Tibial artery (tissue), 4 donors: ENCODE measurements at regions not wholly inside any gene's neighbourhood (a gene's known extent, or its start where the extent isn't known, plus 50 kb on each side); places are given as distances from the start of the nearest gene placed in this dataset.

ENCODE experiments used
- DNase-seq, 2 donors: peaks; one replicate each; pipeline ENCODE4 v3.0.0-alpha.2; 2019
- H3K27ac ChIP-seq, 2 donors: fragments of 200-600 bp; sonication (generic) in 1 of 2; 1 replicate in 1 of 2; 2 replicates in 1 of 2; pipeline ENCODE4 v1.5.1; 2018 to 2019; ENCODE audit warnings: mild to moderate bottlenecking in 1 of 2
- H3K27me3 ChIP-seq, 2 donors: fragments of 200-600 bp; sonication (generic) in 1 of 2; one replicate each; pipeline versions ENCODE4 v1.5.1 to v1.6.0; 2016 to 2019
- H3K36me3 ChIP-seq, 3 donors: fragments of 200-600 bp; sonication (generic) in 2 of 3; one replicate each; pipeline ENCODE4 v1.5.1; 2016 to 2019; ENCODE audit warnings: mild to moderate bottlenecking in 2 of 3
- H3K4me1 ChIP-seq, 4 donors: fragments of 200-600 bp; sonication (generic) in 2 of 4; 1 replicate in 3 of 4; 2 replicates in 1 of 4; pipeline ENCODE4 v1.5.1; 2016 to 2019
- H3K4me3 ChIP-seq, 2 donors: fragments of 200-600 bp; sonication (generic) in 1 of 2; 1 replicate in 1 of 2; 2 replicates in 1 of 2; pipeline ENCODE4 v1.5.1; 2018 to 2019; ENCODE audit warnings: mild to moderate bottlenecking in 2 of 2
- H3K9me3 ChIP-seq, 3 donors: fragments of 200-600 bp; sonication (generic) in 1 of 3; one replicate each; pipeline ENCODE4 v1.5.1; 2016 to 2019
- intact Hi-C: fragments of 100-400 bp; cut with DNase I; formaldehyde crosslinking; loops from one replicate; pipeline ENCODE4 v1.15.0; 2023; ENCODE audit warnings: low total_unique reads
- TF ChIP-seq, protein P1 (sequence below), 2 experiments: fragments of 200-600 bp in 1 of 2; fragments of 450-650 bp in 1 of 2; IDR thresholded peaks; one replicate each; pipeline ENCODE4 v1.5.1; 2017 to 2019; ENCODE audit warnings: antibody characterized with exemption in 2 of 2, mild to moderate bottlenecking in 1 of 2, moderate library complexity in 1 of 2

DNA sequence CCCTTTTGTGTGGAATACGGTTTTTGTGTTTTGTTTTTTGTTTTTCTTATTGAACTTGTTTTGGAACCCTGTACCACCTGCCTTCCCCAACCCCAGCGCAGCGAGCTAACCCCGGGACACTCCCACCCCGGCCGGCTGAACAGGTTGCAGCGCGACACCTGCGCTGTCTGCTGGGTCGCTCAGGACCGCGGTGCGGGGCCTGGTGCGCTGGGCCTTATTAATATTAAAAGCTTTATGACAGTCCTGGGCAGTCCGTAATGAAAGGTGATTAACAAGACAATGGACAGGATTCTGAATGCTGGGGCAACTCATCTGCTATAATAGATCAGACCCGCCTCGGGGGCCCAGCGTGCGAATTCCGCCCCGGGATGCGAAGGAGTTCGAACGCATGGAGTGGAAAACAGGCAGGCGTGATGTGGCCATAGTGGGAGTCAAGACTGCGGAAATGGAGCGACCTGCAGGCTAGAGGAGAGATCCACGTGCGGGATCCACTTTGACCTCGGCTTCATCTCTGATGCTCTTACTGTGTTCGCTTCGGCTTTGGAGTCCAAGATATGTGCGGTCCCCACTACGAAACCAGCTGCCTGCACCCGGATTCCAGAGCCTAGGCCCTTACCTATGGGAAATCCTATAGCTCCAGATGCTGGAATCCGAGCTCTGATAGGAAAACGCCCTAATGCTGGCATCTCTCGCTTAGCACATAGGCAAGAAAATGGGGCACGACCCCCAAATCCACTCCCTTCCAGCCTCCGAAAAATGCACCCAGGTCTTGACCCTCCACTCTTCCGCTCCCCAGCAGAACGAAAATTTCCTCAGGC, 69.0 kb upstream of the TMEM33 start:
- intact Hi-C loops = loop anchor here (10.0 kb wide), 1 partner anchor 151 kb away; no protein-coding TSS in a partner anchor
- Histone ChIP-seq H3K9me3 (no peaks in the 10 kb centered on the region), H3K27me3 (peaks cover 0 to 63% of the 10 kb centered on the region in 2 donors), H3K36me3 (no peaks in the 10 kb centered on the region), H3K4me1 (peaks cover 0 to 20% (median 16%) of the 10 kb centered on the region in 4 donors), H3K4me3 (no peak overlapping the region), H3K27ac (no peak overlapping the region)
- TF ChIP-seq, protein P1, sequence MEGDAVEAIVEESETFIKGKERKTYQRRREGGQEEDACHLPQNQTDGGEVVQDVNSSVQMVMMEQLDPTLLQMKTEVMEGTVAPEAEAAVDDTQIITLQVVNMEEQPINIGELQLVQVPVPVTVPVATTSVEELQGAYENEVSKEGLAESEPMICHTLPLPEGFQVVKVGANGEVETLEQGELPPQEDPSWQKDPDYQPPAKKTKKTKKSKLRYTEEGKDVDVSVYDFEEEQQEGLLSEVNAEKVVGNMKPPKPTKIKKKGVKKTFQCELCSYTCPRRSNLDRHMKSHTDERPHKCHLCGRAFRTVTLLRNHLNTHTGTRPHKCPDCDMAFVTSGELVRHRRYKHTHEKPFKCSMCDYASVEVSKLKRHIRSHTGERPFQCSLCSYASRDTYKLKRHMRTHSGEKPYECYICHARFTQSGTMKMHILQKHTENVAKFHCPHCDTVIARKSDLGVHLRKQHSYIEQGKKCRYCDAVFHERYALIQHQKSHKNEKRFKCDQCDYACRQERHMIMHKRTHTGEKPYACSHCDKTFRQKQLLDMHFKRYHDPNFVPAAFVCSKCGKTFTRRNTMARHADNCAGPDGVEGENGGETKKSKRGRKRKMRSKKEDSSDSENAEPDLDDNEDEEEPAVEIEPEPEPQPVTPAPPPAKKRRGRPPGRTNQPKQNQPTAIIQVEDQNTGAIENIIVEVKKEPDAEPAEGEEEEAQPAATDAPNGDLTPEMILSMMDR (IDR thresholded peaks at IDR 0.05) = no peak
- DNase-seq = no peak

DNA sequence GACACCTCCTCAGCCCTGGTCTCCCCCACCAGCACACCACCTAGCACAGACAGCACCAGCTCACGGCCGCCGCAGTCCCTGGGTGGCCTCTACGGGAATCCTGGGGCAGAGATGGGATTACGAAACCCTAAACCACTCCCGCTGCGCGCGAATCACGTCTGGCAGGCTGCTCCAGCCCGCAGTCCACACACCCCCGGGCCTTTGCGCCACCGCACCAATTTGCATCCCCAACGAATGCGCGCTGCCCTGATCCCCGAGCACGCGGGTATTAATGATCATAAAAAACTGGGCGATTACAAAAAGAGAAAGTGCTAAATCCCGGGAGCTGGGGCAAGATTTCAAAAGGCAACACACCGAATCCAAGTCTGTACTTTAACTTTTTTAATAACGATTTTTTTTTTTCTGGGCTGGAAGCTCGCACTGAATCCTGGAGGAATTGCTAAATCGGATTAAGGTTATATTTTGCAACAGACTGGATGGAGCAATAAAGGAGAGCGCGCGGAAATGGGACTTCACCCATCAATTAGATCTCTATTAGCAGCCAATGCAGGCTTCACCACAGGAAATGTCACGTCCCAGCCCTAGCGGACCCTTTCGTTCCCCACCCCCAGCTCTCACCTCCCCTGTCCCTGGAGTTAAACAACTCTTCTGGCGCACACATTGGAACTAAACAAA, 69.8 kb upstream of the TMEM33 start:
- Histone ChIP-seq H3K27me3 (peaks cover 0 to 60% of the 10 kb centered on the region in 2 donors), H3K9me3 (no peaks in the 10 kb centered on the region), H3K27ac (no peak overlapping the region), H3K4me1 (peaks cover 0 to 20% (median 16%) of the 10 kb centered on the region in 4 donors), H3K36me3 (no peaks in the 10 kb centered on the region), H3K4me3 (no peak overlapping the region)
- TF ChIP-seq, protein P1 (IDR thresholded peaks at IDR 0.05) = no peak
- intact Hi-C loops = loop anchor here (10.0 kb wide), 1 partner anchor 151 kb away; no protein-coding TSS in a partner anchor
- no peak for DNase-seq

DNA sequence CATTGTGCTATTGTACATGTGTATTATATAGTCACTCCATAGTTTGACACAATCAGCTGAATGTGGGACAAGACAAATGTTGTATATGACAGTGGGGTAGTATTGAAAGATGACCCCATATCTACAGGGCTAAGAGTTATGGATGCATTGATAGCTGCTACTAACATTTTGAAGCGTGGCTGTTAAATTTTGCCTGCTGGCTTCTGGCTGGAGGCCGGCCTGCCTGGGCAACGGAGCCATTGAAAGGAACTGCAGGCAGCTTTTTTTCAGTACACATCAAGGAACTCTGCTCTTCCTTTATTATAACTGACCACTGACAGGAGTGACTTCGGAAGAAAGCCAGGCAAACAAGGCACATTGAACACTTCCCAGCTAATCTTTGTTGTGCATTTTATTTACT, 76.1 kb upstream of the TMEM33 start:
- Histone ChIP-seq H3K9me3 (no peaks in the 10 kb centered on the region), H3K36me3 (no peaks in the 10 kb centered on the region), H3K4me3 (no peak overlapping the region), H3K27me3 (peaks cover 0 to 41% of the 10 kb centered on the region in 2 donors), H3K4me1 (no peaks in the 10 kb centered on the region), H3K27ac (no peak overlapping the region)
- TF ChIP-seq, protein P1 (IDR thresholded peaks at IDR 0.05) = no peak
- no peak for DNase-seq
- intact Hi-C loops = no loop called here

DNA sequence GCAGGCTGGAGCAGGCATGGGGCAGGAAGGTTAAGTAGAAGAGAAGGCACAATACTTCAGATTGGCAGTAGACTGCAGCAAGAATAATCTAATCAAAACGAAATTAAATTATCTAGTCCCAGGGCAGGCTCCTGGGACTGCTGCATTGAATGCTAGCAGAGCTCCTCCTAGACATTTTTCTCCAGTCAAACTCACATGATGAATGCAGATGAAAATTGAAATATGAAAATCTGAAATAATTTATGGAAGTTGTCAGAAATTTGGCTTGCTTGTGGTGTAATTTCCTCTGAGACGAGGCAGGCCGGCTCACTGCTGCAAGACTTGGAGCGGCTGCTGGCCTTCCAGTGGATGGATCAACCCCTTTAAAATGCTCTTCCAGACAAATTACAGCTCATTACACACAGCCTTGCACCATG, 78.0 kb upstream of the TMEM33 start:
- TF ChIP-seq, protein P1 (IDR thresholded peaks at IDR 0.05) = no peak
- Histone ChIP-seq H3K27ac (no peak overlapping the region), H3K4me3 (no peak overlapping the region), H3K4me1 (no peaks in the 10 kb centered on the region), H3K27me3 (peaks cover 0 to 33% of the 10 kb centered on the region in 2 donors), H3K36me3 (no peaks in the 10 kb centered on the region), H3K9me3 (no peaks in the 10 kb centered on the region)
- no peak for DNase-seq
- intact Hi-C loops = no loop called here

DNA sequence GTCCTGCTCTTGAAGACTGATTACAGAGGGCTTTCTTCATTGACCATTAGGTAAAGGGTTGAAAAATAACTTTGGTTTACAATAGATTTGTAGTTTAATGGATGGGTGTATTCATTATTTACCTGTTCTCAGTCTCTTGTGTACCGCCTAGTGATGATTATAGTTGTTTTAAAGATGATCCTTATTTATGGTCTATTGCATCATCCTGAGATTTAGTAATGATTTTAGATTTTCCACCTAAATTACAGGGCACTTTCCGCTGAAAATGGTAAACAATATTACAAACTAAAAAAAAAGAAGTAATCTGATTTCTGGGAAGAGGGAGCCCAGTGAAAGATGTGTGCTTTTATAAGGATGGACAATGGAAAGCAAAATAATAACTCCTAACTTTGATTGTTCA, 78.4 kb upstream of the TMEM33 start:
- Histone ChIP-seq H3K36me3 (no peaks in the 10 kb centered on the region), H3K27ac (no peak overlapping the region), H3K27me3 (peaks cover 0 to 33% of the 10 kb centered on the region in 2 donors), H3K4me3 (no peak overlapping the region), H3K4me1 (no peaks in the 10 kb centered on the region), H3K9me3 (no peaks in the 10 kb centered on the region)
- TF ChIP-seq, protein P1 (IDR thresholded peaks at IDR 0.05) = no peak
- intact Hi-C loops = no loop called here
- no peak for DNase-seq
